Nephron progenitor cell (in vitro differentiated cells): ENCODE measurements at regions not wholly inside any gene's neighbourhood (a gene's known extent, or its start where the extent isn't known, plus 50 kb on each side); places are given as distances from the start of the nearest gene placed in this dataset.
"Not testable (repeated sequence)": the region's sequence is repeated elsewhere in the genome, so short reads cannot be mapped to it uniquely, and the experiment has no call there.

Source experiments
- DNase-seq: peaks from one replicate; pipeline ENCODE4 v3.0.0; 2021
- H3K27ac Mint-ChIP-seq: 2 replicates; pipeline ENCODE4 v1.8.0; 2021; ENCODE audit warnings: mild to moderate bottlenecking, moderate library complexity, mixed read lengths
- H3K27me3 Mint-ChIP-seq: 2 replicates; pipeline ENCODE4 v1.8.0; 2021; ENCODE audit warnings: mild to moderate bottlenecking, low read depth, mixed read lengths; ENCODE audit not compliant: poor library complexity
- H3K36me3 Mint-ChIP-seq: 2 replicates; pipeline ENCODE4 v1.8.0; 2021; ENCODE audit warnings: low read depth, mixed read lengths
- H3K4me1 Mint-ChIP-seq: 2 replicates; pipeline ENCODE4 v1.8.0; 2021; ENCODE audit warnings: mixed read lengths
- H3K4me3 Mint-ChIP-seq: 2 replicates; pipeline ENCODE4 v1.8.0; 2021; ENCODE audit warnings: mild to moderate bottlenecking, moderate library complexity, mixed read lengths
- H3K9me3 Mint-ChIP-seq: 2 replicates; pipeline ENCODE4 v1.8.0; 2021; ENCODE audit warnings: mild to moderate bottlenecking, moderate library complexity, mixed read lengths
- CTCF ChIP-seq: fragments of 200-600 bp; sonication (generic); IDR thresholded peaks from 2 replicates; pipeline ENCODE4 v1.5.0; 2021; ENCODE audit warnings: antibody characterized with exemption

GRCh38 chr6:137625100-137625661 is 131.0 kb upstream of the OLIG3 start:
- no peak overlapping the region for H3K4me3 Mint-ChIP-seq
- no peak for TF ChIP-seq CTCF

DNA sequence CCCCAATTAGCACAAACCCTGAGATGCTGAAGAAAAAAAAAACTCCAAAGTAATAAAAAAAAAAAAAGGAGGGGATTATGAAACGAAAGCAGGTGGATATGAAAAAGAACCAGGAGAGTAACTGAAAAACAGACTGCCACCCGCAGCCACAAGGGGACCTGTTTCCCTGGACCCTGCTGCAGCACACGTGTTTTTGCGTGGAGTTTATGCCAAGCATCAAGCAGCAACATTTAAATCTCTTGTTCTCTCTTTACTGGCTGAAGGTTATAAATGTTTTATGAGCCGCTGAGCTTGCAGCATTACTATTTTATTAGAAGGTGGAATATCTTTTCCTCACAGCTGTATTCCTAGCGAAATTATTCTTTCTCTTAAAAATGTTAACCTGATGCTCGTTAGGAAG is 131.6 kb upstream of the OLIG3 start:
- no peak overlapping the region for H3K4me3 Mint-ChIP-seq

More at GRCh38 chr6:137625100-137625661, 131.0 kb upstream of the OLIG3 start:
- H3K27ac Mint-ChIP-seq = no peak overlapping the region
- no peak for DNase-seq
- no peaks in the 10 kb centered on the region for H3K36me3 Mint-ChIP-seq
- H3K9me3 Mint-ChIP-seq = no peaks in the 10 kb centered on the region
- no peaks in the 10 kb centered on the region for H3K4me1 Mint-ChIP-seq
- peaks cover 8% of the 10 kb centered on the region for H3K27me3 Mint-ChIP-seq

DNA sequence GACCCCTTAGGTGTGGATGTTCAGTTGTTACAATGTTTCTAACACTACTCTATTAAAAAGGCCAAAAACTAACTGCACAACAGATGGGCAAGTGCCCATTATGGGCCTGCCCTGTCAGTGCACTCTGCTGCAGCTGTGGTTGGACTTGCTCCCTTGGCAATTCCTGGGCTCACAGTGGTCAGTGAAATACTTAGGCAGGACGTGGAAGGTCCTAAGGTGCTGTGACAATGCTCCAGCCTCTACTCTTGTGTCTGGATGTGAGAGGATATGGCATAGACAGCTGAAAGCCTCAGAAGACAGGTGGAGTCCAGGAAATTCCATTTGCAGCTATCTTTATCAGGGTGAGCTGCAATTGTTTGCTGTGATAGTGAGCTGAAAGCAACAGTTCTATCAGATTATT is 136.5 kb upstream of the OLIG3 start:
- H3K27me3 Mint-ChIP-seq = peaks cover 6% of the 10 kb centered on the region
- no peak overlapping the region for H3K4me3 Mint-ChIP-seq
- no peaks in the 10 kb centered on the region for H3K4me1 Mint-ChIP-seq
- no peak overlapping the region for H3K27ac Mint-ChIP-seq
- H3K36me3 Mint-ChIP-seq = no peaks in the 10 kb centered on the region
- no peak for TF ChIP-seq CTCF
- no peaks in the 10 kb centered on the region for H3K9me3 Mint-ChIP-seq
- DNase-seq = no peak

More for the DNA sequence above, 131.6 kb upstream of the OLIG3 start:
- H3K27ac Mint-ChIP-seq = no peak overlapping the region
- H3K36me3 Mint-ChIP-seq = no peaks in the 10 kb centered on the region
- no peak for DNase-seq
- peak; percentile 9 for TF ChIP-seq CTCF
- H3K4me1 Mint-ChIP-seq = no peaks in the 10 kb centered on the region
- no peaks in the 10 kb centered on the region for H3K9me3 Mint-ChIP-seq
- peaks cover 10% of the 10 kb centered on the region for H3K27me3 Mint-ChIP-seq

GRCh38 chr6:137631323-137631722 is 137.1 kb upstream of the OLIG3 start:
- no peaks in the 10 kb centered on the region for H3K36me3 Mint-ChIP-seq
- no peaks in the 10 kb centered on the region for H3K4me1 Mint-ChIP-seq
- no peak for TF ChIP-seq CTCF
- H3K4me3 Mint-ChIP-seq = no peak overlapping the region
- no peaks in the 10 kb centered on the region for H3K9me3 Mint-ChIP-seq
- peaks cover 6% of the 10 kb centered on the region for H3K27me3 Mint-ChIP-seq
- DNase-seq = no peak
- H3K27ac Mint-ChIP-seq = no peak overlapping the region

DNA sequence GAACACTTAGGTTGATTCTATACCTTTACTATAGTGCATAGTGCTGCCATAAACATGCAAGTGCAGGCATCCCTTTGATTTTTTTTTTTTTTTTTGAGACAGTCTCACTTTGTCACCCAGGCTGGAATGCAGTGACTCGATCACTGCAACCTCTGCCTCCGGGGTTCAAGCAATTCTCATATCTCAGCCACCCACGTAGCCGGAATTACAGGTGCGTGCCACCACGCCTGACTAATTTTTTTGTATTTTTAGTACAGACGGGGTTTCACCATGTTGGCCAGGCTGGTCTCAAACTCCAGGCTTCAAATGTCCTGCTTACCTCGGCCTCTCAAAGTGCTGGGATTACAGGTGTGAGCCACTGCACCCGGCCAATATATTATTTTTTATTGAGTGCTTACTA is 140.0 kb upstream of the OLIG3 start:
- not testable (repeated sequence) for DNase-seq, H3K9me3 Mint-ChIP-seq, H3K4me1 Mint-ChIP-seq, H3K36me3 Mint-ChIP-seq, H3K27ac Mint-ChIP-seq, H3K4me3 Mint-ChIP-seq
- H3K27me3 Mint-ChIP-seq = peaks cover 11% of the 10 kb centered on the region

DNA sequence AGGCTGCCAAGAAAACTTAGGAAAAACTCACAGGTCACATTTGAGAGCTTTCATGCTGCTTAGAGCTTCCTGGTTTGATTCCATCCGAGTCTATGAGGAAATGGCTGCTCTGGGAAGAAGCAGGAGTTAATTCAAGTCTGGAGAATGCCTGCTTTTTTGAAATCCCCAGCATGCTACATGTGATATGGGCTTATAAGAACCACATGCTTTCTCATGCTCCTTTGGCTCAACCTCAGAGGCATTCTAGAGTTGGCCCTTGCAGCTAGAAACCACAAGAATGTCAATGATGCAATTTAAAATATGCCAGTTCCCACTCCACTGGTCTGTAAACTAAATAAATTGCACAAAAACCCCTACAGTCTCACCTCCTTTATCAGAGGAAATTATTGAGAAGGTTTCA is 142.9 kb upstream of the OLIG3 start:
- Mint-ChIP-seq H3K4me3 (no peak overlapping the region), H3K4me1 (no peaks in the 10 kb centered on the region), H3K27ac (no peak overlapping the region), H3K36me3 (no peaks in the 10 kb centered on the region), H3K9me3 (no peaks in the 10 kb centered on the region), H3K27me3 (peaks cover 5% of the 10 kb centered on the region)
- DNase-seq = no peak
- no peak for TF ChIP-seq CTCF
